SH-SY5Y (cell line): ENCODE measurements at regions not wholly inside any gene's neighbourhood (a gene's known extent, or its start where the extent isn't known, plus 50 kb on each side); places are given as distances from the start of the nearest gene placed in this dataset.

ENCODE experiments used
- GATA2 ChIP-seq: IDR thresholded peaks from 2 replicates; pipeline ENCODE4 v1.6.1; 2011; ENCODE audit warnings: mild to moderate bottlenecking, low read depth, low read length
- GATA3 ChIP-seq: IDR thresholded peaks from 2 replicates; pipeline ENCODE4 v1.6.1; 2011; ENCODE audit warnings: low read depth, mild to moderate bottlenecking, low read length, moderate library complexity

DNA sequence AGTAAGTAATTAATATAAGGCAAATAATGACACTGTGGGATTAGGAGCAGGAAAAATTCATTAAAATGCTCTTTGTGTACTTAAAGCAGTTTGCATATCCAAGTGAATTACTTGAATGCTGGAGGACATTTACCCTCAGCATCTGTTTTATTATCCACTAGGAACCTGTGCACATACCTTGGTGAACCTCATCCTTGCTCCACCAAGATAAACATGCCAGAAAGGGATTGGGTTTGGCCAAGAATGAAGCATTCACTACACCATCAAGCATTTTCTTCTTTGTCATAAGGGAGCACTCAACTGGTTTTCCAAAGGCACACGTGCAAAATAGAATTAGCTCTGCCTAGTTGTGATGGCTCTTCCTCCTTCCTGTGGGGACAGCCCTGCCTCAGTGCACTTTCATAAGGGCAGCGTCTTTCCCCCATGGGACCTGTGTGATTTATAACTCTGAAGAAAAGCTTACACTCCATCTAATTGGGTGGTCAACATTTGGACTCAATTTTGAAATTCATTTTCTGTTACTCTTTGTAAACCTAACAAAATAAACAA lies 291.7 kb downstream of the USP46 start:
- TF ChIP-seq GATA3 (no peak), GATA2 (no peak)
